GM08714 (cell line): ENCODE measurements at regions not wholly inside any gene's neighbourhood (a gene's known extent, or its start where the extent isn't known, plus 50 kb on each side); places are given as distances from the start of the nearest gene placed in this dataset.

Experiments
- H3K4me3 ChIP-seq: fragments of 200-500 bp; sonication (Bioruptor generic); 2 replicates; pipeline ENCODE4 v1.5.1; 2014; ENCODE audit warnings: mild to moderate bottlenecking, low read length, inconsistent platforms
- ZNF274 ChIP-seq: IDR thresholded peaks from 2 replicates; pipeline ENCODE4 v1.6.1; 2012; ENCODE audit warnings: mild to moderate bottlenecking, low read depth, low read length

DNA sequence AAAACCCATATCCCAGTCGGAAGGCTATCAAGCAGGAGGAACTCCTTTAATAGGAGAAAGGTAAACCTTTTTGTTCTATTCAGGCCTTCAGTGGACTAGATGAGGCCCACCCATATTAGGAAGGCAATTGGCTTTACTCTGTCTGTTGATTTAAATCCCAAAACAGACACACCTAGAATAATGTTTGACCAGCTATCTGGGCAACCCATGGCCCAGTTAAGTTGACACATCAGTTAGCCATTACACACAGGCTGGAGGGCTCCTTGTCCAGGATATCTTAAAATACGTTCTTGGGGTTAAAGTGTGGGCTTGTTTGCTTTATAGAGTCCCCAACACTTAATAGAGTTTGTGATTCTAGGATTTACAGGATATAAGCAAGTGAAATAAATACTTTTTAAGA is 339.0 kb upstream of the PRKCQ start:
- no peak for TF ChIP-seq ZNF274
- no peak overlapping the region for H3K4me3 ChIP-seq

DNA sequence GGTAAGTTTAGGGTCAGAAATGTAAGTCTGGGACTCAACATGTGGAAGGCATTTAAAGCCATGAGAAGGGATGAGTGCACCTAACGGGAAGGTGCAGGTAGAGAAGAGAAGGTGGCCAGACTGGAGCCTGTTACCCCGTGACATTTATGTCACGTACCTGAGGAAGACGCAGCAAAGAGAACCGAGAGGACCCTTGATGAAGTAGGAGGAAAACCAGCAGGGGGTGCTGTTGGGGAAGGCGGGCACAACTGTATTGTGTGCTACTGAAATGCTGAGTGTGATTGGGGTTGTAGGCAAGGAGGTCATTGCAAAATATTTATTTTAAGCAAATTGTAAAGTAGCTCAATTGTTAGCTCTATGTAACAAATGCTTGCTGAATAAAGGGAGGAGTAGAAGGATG is 338.2 kb upstream of the PRKCQ start:
- no peak for TF ChIP-seq ZNF274
- H3K4me3 ChIP-seq, result no peak overlapping the region

- no peak for TF ChIP-seq ZNF274
- no peak overlapping the region for H3K4me3 ChIP-seq
Observed at GRCh38 chr10:6917125-6917524, 337.0 kb upstream of the PRKCQ start.

GRCh38 chr10:6916601-6917000 is 336.5 kb upstream of the PRKCQ start:
- no peak overlapping the region for H3K4me3 ChIP-seq

DNA sequence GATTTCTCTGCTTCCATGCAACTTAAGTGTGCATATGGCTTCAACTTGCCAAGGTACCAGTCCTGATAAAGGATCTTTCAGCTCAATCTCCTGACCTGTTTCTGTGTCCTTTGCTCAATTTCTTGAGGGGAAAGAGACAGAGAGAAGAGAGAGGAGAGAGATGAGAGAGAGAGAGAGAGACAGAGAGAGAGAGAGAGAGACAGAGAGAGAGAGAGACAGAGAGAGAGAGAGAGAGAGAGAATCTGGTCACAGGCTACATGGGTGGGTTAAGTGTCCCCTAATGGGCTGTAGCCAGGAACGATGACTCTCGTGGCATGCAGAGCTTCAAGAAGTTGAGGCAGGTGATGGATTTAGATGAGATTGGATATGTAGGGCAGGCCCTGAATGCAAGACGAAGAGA is 335.2 kb upstream of the PRKCQ start:
- no peak overlapping the region for H3K4me3 ChIP-seq
- TF ChIP-seq ZNF274, result no peak

More at GRCh38 chr10:6916601-6917000, 336.5 kb upstream of the PRKCQ start:
- TF ChIP-seq ZNF274, result no peak

GRCh38 chr10:6912929-6913328 is 332.9 kb upstream of the PRKCQ start:
- H3K4me3 ChIP-seq, result no peak overlapping the region
- no peak for TF ChIP-seq ZNF274

DNA sequence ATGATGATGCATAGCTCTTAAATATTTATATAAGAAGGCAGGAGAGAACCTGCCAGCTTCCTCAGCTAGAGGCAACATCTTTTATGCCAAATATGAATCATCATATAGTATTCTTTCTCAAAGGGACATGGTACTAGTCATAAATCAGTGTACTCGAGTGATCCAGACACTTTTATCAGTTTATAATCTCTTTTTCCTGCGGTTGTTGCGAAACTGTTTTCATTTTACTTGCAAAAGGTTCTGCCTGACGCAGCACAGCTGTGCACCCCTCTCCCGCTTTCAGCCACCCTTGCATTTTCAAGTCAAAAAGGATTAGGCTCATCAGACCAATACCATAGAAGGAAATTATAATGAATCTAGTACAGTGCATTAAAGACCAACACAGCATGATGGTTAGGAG is 332.3 kb upstream of the PRKCQ start:
- TF ChIP-seq ZNF274, result no peak

GRCh38 chr10:6912021-6912420 is 331.9 kb upstream of the PRKCQ start:
- TF ChIP-seq ZNF274, result no peak
- no peak overlapping the region for H3K4me3 ChIP-seq

More for the DNA sequence above, 332.3 kb upstream of the PRKCQ start:
- H3K4me3 ChIP-seq, result no peak overlapping the region

- TF ChIP-seq ZNF274, result no peak
- no peak overlapping the region for H3K4me3 ChIP-seq
Observed at GRCh38 chr10:6909905-6910560, 330.0 kb upstream of the PRKCQ start.

DNA sequence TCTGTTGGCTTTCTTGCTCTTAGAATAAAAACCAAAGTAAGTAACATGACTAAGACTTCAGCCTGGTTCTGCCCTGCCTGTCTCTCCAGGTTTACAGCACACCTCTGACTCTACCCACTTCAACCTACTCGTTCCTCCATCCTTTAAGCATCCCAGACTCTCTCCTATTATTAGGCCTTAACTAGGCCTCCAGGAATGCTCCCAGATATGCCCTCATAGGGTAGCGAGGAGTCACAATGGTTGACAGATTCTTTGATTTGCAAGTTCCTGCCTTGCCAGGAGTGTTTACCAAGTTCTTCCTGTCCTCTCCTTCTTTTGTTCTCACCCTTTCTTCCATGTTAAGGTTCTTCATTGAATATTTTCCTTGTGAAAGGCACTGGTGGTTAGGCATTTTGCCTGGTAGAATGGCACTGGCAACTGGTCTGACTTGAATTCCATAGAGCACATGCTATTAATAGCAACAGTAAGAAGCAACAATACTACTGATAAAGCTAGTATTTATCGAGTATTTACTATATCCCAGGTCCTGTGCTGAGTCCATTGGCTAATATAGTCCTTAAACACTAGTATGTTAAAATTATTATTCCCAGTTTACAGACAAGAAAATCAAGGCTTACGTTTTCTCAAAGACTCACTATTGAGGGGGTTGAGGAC is 327.9 kb upstream of the PRKCQ start:
- H3K4me3 ChIP-seq, result no peak overlapping the region
- TF ChIP-seq ZNF274, result no peak

GRCh38 chr10:6894405-6894804 is 314.3 kb upstream of the PRKCQ start:
- H3K4me3 ChIP-seq, result no peak overlapping the region
- TF ChIP-seq ZNF274, result no peak

DNA sequence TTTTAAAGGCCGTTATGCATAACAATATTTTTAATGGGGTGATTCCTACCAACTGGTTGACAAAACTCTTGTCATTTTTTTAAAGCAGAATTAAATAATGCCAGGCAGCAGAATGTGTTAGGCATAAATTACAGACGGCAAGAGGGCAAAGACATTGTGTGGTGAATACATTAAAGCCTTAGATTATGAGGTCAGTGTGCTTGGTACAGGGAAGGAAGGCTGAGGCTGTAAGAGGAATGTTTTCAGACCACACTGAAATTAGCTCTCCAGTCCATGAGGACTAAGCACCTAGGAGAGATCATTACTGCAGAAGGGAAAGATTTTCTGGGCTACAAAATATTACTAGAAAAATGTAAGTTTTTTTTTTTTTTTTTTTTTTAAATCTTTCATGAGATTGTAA is 312.8 kb upstream of the PRKCQ start:
- no peak for TF ChIP-seq ZNF274
- H3K4me3 ChIP-seq, result no peak overlapping the region

GRCh38 chr10:6891924-6892323 is 311.8 kb upstream of the PRKCQ start:
- TF ChIP-seq ZNF274, result no peak
- H3K4me3 ChIP-seq, result no peak overlapping the region

DNA sequence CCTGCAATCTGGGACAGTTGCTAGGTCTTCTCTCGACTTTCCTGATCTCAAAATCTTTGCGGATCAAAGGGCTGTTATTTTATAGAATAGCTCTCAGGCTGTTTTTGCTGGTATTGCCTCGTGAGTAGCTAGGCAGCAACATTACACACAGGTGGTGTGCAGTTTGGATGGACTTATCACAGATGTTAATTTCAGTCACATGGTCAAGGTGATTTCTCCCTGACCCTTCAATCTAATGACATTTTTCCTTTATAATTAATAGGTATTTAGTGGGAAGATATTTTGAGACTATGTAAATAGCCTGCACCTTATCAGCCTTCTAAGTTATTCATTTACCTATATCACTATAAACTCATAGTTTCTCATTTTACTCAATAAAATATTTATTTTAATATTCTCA is 309.6 kb upstream of the PRKCQ start:
- TF ChIP-seq ZNF274, result no peak
- no peak overlapping the region for H3K4me3 ChIP-seq

DNA sequence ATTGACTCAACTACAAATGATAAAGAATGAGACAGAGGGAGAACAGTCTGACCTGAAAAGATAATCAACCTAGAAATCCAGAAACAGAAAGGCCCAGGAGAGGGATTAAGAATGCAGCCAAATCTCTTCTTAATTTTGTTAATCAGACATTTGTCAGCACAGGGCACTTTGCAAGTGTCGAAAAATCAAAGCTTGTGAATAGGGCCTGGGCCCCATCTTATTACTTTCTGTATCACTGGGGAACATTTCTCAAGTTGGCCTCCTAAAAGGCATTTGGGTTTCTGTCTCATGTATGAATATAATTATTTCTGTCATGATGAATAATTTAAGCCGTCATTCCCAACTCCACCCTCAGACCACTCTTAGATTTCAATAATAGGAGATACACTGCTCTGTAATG is 308.4 kb upstream of the PRKCQ start:
- TF ChIP-seq ZNF274, result no peak
- no peak overlapping the region for H3K4me3 ChIP-seq

DNA sequence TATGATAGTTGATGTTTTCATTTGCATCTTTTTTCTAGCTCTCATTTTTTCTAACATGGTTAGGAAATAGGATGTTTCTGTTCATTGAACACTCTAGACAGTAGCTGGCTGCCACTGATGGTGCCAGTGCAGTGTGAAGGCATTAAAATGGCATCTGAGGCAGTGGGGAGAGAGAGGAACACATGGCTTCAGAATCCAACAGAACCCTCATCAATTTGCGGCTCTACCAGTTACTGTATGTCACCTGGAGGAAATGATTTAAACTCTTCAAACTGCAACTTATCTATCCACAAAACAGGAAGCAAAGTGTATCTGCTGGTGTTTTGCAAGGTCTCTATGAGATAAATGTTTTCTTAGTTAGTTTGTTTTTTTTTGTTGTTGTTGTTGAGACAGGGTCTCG is 305.2 kb upstream of the PRKCQ start:
- no peak for TF ChIP-seq ZNF274
- H3K4me3 ChIP-seq, result no peak overlapping the region
